Smooth muscle cell (in vitro differentiated cells): ENCODE measurements at regions not wholly inside any gene's neighbourhood (a gene's known extent, or its start where the extent isn't known, plus 50 kb on each side); places are given as distances from the start of the nearest gene placed in this dataset.

Experiments used
- DNase-seq: peaks from one replicate; lab custom pipeline; 2025; ENCODE audit not compliant: unreplicated experiment; lab: John Stamatoyannopoulos, UW
- H2AFZ ChIP-seq: fragments of 200-600 bp; sonication (generic); 2 replicates; pipeline ENCODE4 v1.6.0; 2016; ENCODE audit warnings: antibody characterized with exemption, low read depth, mild to moderate bottlenecking
- H3F3A ChIP-seq: fragments of 200-600 bp; sonication (generic); 2 replicates; pipeline ENCODE4 v1.6.0; 2017; ENCODE audit warnings: antibody characterized with exemption, low read depth
- H3K27ac ChIP-seq: fragments of 200-600 bp; sonication (generic); 2 replicates; pipeline ENCODE4 v1.5.1; 2016; ENCODE audit warnings: low read depth, mild to moderate bottlenecking
- H3K27me3 ChIP-seq: fragments of 200-600 bp; sonication (generic); 2 replicates; pipeline ENCODE4 v1.6.1; 2016; ENCODE audit warnings: low read depth, mild to moderate bottlenecking
- H3K36me3 ChIP-seq: fragments of 200-600 bp; sonication (generic); 2 replicates; pipeline ENCODE4 v1.5.1; 2016; ENCODE audit warnings: low read depth
- H3K4me1 ChIP-seq: fragments of 200-600 bp; sonication (generic); 2 replicates; pipeline ENCODE4 v1.5.1; 2016; ENCODE audit warnings: low read depth
- H3K4me2 ChIP-seq: fragments of 200-600 bp; sonication (generic); 2 replicates; pipeline ENCODE4 v1.6.0; 2016; ENCODE audit warnings: mild to moderate bottlenecking
- H3K4me3 ChIP-seq: fragments of 200-600 bp; sonication (generic); 2 replicates; pipeline ENCODE4 v1.5.1; 2016; ENCODE audit warnings: mild to moderate bottlenecking
- H3K79me2 ChIP-seq: fragments of 200-600 bp; sonication (generic); 2 replicates; pipeline ENCODE4 v1.6.0; 2016; ENCODE audit warnings: low read depth, mild to moderate bottlenecking
- H3K9ac ChIP-seq: fragments of 200-600 bp; sonication (generic); 2 replicates; pipeline ENCODE4 v1.6.0; 2016; ENCODE audit warnings: low read depth
- H3K9me3 ChIP-seq: fragments of 200-600 bp; sonication (generic); replicated peaks from 2 replicates; pipeline ENCODE4 v1.5.1; 2016; ENCODE audit warnings: low read depth
- H4K20me1 ChIP-seq: fragments of 200-600 bp; sonication (generic); 2 replicates; pipeline ENCODE4 v1.6.0; 2016; ENCODE audit warnings: low read depth
- CTCF ChIP-seq: fragments of 200-600 bp; sonication (generic); IDR thresholded peaks from 2 replicates; pipeline ENCODE4 v1.5.1; 2017; ENCODE audit warnings: borderline replicate concordance, mild to moderate bottlenecking, antibody characterized with exemption; ENCODE audit not compliant: insufficient read depth, poor library complexity, severe bottlenecking
- WGBS: methylation state at CpG from one replicate; pipeline ENCODE4 v1.1.7; 2016; ENCODE audit warnings: low lambda C conversion rate; 5-methylcytosine and 5-hydroxymethylcytosine counted together

GRCh38 chr3:24060055-24060454, 115.0 kb downstream of the NR1D2 start:
- 0% methylated on average over 3 of the region's 3 CpGs for WGBS
- peaks cover 16% of the 10 kb centered on the region for H3K4me1 ChIP-seq
- peaks cover 11% of the 10 kb centered on the region for H3F3A ChIP-seq
- H3K4me2 ChIP-seq: peak overlapping the region; percentile 82
- H3K27me3 ChIP-seq: no peaks in the 10 kb centered on the region
- H3K36me3 ChIP-seq: no peaks in the 10 kb centered on the region
- H3K4me3 ChIP-seq: peak overlapping the region; percentile 19
- H2AFZ ChIP-seq: peak overlapping the region; percentile 56
- H3K9ac ChIP-seq: peak overlapping the region; percentile 46
- no peaks in the 10 kb centered on the region for H3K79me2 ChIP-seq
- TF ChIP-seq CTCF: no peak
- no peaks in the 10 kb centered on the region for H3K9me3 ChIP-seq
- peak overlapping the region; percentile 87 for H3K27ac ChIP-seq
- no peaks in the 10 kb centered on the region for H4K20me1 ChIP-seq
- peak; percentile 3 for DNase-seq

GRCh38 chr3:24062916-24063315, 117.8 kb downstream of the NR1D2 start:
- Histone ChIP-seq H3K27ac (no peak overlapping the region), H3F3A (peaks cover 14% of the 10 kb centered on the region), H2AFZ (no peak overlapping the region), H4K20me1 (no peaks in the 10 kb centered on the region), H3K9me3 (no peaks in the 10 kb centered on the region), H3K27me3 (no peaks in the 10 kb centered on the region), H3K4me2 (no peak overlapping the region), H3K9ac (no peak overlapping the region), H3K4me3 (no peak overlapping the region), H3K36me3 (no peaks in the 10 kb centered on the region), H3K79me2 (no peaks in the 10 kb centered on the region), H3K4me1 (peaks cover 16% of the 10 kb centered on the region)
- DNase-seq: no peak
- no peak for TF ChIP-seq CTCF
- WGBS: 73% methylated on average over 3 of the region's 3 CpGs
